SKM-1 treated with dmso at 0.1 percent for 144 hours (cell line): ENCODE measurements at regions not wholly inside any gene's neighbourhood (a gene's known extent, or its start where the extent isn't known, plus 50 kb on each side); places are given as distances from the start of the nearest gene placed in this dataset.
"Not testable (repeated sequence)": the region's sequence is repeated elsewhere in the genome, so short reads cannot be mapped to it uniquely, and the experiment has no call there.

ENCODE experiments used
- DNase-seq: peaks from one replicate; lab custom pipeline; 2025; ENCODE audit not compliant: unreplicated experiment; lab: John Stamatoyannopoulos, UW

DNA sequence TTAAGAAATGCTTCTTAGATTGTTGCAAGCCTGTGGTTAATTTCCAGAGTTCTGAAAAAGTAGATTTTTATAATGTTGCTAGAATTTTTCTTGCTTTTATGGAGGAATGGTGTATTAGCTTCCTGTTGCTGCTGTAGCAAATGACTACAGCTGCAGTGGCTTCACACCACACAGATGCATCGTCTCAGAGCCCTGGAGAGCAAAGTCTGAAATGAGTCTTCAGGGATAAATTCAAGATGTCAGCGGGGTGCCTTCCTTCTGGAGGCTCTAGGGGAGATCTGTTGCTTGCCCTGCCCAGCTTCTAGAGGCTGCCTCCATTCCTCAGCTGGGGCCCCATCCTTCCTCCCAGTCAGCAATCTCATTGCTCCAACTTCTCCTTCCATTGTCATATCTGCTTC is 187.8 kb downstream of the ZNF516 start:
- DNase-seq = no peak

DNA sequence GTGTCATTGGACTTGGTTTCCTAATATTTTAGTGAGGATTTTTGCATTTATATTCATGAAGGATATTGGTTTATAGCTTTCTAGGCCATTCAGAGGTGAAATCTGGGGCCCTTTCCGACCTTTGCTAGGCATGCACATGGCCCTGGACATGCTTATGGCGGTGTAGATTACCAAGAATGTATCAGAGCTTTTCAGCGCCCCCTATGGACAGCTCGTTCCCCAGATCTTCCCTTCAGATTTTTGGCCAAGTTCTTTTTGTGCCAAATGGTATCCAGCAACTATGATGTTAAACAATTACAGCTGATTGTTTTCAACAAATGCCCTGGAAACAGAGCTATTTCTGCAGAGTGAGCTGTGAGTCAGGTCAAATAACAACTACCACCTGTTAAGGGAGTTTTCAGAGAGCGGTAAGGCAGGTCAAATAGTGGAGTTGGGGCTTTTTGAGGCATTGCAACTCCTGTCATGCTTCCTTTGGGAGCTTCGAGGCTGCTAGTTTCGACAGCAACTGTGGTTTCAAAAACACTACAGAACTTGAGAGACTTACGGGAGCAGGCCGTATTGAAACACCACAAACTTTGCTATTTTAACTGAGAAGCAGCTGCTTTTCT is 188.3 kb downstream of the ZNF516 start:
- no peak for DNase-seq

DNA sequence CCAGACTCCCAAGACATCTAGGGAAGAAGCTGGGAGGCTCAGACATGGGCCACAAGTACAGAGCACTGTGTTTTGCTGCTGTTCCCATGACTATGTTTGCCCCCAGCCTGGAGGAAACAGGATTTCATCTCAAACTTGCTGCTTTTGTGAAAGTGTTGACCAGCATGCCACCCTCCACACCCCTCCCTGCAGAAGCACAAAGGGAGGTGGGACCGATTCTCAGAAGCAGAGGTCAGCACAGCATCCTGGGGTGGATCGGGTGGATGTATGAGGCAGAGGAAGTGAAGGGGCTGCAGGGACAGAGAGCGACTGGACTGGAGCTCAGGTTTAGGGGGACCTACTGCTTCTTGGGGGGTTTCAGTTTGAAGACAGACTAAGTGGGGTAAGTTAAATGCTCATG is 209.2 kb downstream of the ZNF516 start:
- DNase-seq = no peak

DNA sequence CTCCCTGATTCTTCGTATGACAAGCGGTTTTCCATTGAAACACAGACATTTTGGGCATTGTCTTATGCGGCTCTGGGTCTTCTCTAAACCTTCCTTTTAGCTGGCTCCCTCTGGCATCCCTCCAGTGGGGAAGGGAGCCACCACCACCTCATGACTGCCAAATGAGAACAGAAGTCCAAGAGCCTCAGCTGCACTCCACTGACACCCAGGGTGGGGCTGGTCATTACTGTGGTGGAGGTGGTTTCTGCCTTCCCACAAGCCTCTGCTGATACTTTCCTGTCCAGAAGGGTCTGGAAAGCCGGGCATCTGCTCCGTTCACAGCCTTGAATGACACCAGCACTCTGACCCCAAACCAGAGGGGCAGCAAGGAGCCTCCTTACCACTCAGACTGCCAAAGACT is 213.5 kb downstream of the ZNF516 start:
- DNase-seq = no peak

DNA sequence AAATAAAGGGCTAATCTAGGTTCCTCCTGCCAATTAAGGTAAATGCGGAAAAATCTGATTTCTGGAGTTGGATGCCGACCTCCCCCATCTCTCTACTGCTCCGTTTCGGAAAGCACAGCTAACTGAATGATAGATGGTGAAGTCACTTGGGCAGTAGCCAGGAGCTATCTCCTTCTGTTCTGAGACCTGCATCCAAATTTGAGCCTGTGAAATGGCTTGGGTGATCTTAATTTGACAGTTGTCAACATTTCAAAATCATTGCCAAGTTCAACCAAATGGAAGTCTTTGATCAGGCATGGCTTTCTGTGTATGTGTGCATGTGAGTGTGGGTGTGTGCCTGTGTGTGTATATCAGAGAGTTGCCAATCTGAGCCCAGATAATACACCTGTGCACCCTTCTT is 217.2 kb downstream of the ZNF516 start:
- no peak for DNase-seq

DNA sequence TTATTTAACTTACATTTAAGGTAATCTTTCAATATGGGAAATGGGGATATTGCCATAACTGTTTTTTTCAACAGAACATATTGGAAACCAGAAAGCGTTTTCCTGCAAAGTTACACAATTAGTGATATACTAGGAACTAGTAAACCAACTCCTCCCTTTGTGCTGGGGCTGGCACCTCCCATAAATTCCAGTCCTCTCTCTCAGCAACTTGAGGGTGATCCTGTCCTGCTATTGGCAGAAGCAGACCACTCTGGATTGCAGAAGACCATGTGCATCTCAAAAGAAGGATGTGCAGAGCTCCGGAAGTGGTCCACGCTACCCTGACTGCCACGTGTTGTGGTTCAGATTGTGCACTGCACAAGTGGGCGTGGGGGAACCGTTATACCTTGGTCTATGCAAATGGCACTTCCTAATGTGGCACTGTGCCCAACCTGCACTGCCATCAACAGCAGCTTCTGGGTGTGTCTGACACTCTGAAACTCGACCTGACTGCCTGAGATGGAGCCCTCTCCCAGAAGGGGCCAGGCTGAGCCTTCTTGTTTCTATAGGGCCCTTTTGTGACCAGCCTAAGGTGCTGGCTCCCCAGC is 219.2 kb downstream of the ZNF516 start:
- DNase-seq = no peak

DNA sequence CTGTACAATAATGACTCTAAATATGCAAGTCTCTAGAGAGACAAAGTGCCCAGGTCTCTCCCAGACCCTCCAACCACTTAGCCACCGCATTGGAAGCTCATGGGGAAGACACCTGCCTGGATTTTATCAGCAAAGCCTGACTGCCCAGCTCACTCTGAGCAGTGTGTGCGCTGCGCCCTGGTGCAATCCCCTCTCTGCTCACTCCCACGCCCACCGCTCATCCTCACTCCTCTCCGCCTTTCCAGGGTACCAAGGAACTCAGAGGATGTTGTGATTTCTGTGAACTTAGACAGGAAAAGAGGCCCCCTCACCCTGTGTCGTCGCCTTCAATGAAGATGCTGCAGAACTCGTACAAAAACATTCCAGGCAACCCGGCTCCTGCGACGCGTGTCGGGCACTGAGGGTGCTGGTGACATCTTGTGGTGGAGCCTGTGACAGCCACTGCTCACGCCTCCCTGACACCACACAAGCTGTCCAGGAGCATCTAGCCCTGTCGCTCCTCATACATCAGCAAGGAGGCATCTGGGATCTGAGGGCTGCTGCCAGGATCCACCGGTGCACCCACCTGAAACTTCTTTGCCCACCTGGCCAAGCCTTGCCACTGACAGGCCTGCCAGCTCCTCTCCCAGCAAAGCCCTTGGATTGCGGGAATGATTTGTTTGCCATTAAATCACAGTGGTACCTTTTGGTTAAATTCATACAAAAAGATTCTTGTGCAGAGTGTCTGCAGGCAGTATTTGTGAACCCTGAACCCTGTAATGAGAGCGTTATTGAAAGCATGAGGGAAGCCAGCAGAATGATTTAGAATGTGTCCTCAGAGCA is 220.4 kb downstream of the ZNF516 start:
- DNase-seq = no peak

DNA sequence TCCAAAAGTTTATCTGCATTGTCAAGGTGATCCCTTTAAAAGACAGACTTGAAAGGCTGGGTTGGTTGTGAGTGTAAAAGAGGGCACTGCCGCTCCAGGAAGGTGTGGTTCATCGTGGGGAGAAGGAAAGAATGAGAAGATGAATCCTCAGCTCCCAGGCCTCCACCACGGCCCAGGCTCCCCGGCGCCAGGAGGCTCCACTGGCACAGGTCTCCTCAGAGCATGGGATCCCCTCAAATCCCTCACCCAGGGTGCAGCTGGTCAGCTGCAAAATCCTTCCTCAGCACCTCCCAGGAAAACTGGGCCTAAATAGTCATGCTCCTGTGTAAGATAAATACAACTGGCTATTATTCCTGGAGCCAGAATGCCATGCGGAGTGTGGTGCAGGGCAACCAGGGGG is 221.1 kb downstream of the ZNF516 start:
- DNase-seq = no peak

DNA sequence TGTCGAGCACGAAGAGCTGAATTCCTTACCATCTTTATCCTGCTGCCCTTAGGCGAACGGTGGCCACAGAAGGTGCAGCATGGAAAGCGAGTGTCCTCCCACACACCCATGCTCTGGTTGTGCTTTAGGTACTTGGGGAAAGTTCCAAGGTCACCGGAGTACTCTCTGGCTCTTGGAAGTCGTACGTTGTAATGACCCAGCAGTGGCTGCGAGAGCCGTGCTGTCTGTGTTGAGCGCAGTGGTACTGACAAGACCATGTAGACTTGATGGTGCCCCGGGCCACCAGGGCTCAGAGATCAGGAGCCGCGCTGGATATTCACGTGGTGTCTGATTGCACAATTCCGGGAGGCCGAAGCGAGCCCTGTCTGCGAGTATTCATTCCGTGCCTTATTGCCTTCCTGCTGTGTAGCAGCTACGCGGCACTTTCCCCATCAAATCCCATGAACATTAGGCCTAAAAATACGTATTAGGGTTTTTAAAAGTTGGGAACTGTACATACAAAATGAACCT is 222.0 kb downstream of the ZNF516 start:
- DNase-seq = no peak

DNA sequence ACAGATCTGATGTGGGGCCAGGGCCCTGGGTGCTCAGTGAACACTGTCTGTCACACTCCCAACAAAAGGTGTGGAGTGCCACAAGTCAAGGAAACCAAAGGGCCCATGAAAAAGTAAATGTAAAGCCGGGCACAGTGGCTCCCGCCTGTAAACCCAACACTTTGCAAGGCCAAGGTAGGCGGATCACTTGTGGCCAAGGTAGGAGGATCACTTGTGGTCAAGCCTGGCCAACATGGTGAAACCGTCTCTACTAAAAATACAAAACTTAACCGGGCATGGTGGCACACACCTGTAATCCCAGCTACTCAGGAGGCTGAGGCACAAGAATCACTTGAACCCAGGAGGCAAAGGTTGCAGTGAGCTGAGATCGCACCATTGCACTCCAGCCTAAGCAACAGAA is 227.6 kb downstream of the ZNF516 start:
- DNase-seq = not testable (repeated sequence)

DNA sequence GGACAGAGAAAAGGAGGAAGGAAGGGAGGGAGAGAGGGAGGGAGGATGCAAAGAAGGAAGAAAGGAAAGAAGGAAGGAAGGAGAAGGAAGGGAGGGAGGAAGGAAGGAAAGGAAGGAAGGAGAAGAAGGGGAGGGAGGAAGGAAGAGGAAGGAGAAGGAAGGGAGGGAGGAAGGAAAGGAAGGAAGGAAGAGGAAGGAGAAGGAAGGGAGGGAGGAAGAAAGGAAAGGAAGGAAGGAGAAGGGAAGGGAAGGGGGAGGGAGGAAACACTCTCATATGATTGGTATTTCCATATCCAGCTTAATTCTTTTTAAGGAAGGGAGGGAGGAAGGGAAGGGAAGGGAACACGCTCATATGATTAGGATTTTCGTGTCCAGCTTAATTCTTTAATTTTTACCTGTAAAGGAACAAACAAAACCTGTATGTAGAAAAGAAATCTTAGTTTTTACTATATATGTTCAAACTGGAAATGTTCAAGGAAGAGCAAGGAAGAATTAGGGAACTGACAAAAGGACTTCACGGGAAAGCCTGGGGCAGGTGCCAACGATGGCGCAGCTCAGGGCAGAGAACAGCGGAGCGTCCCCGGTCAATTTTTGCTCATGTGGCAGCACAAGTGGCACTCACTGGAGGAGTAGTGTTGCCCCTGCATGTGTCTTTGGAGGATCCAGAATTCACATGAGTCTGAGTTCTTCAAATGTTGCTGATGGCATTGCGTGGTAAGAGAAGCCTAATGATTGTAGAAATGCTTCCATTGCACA is 228.6 kb downstream of the ZNF516 start:
- DNase-seq = no peak

DNA sequence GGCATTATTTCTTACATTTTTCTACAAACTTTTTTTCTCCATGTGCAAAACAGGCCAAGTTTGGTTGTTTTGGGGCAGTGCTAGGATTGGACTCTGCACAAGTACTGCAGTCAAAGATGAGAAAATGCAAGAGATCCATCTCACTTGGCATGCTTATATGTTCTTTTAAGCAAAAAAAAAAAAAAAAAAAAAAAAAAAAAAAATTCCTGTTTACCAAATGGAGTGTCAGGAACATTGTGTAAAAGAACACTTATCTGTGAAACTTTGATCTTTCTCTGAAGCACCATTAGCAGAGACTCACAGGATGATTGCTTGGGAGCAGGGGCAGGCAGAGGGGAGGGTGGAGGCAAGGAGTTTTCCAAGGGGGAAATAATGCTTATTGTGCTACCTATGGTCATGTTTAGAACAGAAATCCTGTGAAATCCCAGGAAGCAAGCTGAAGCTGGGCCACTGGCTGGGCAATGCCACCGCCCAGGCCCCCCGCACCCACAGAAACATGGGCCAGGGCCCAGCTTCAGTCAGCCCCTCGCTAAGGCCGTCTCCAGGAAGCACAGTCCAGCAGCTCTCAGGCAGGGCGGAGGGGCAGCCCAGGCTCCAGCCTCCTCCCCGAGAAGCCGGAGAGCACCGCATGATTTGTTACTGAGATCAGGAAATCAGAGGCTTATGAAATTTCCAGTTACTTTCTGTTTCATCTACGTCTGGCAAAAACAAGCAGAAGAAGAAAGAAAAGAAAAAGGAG is 229.4 kb downstream of the ZNF516 start:
- DNase-seq = no peak

DNA sequence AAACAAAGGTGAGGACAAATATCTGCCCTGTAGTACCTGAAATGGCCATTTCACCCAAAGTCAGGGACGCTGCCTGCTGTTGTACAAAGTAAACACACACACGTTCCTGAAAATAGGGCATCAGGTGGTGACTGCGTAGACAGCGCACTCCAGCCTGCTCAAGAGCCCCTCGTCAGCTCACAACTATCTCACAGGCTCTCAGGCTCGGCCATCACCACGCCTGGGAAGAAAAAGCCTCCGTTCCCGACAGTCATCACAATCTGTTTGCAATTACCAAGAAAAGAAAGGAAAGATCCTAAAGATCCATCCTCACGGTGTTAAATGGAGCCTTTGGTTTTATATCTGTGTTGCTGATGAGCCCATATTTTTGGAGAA is 230.2 kb downstream of the ZNF516 start:
- DNase-seq = no peak

DNA sequence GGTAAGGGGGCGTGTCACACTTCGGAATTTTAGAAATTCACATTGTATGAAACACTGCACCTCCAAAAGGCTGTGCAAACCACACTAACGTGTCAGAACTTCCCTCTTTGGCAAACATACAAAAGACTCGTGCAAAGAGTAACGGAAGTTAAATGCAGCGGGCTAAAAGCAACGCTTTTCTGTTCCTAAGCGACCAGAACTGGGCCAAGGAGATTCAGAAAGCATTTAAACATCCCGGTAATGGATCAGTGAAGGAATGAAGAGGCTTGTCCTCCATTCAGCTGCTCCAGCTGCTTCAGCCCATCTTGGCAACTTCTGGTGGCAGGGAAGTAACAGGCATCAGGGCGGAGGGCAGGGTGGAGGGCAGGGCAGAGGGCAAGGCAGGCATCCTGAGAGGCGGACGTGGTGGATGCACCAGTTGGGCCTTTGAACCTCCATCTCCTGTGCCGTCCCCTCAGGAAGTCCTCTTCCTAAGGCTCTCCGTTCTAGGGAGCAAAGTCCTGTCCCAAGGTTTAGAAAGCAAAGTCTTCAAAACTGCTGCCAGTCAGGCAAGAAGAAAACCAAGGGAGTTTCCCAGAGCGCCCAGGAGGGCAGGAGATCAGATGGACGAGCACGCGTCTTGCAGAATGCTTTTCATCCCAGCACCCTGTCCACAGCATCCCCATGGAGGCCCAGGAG is 230.7 kb downstream of the ZNF516 start:
- no peak for DNase-seq

DNA sequence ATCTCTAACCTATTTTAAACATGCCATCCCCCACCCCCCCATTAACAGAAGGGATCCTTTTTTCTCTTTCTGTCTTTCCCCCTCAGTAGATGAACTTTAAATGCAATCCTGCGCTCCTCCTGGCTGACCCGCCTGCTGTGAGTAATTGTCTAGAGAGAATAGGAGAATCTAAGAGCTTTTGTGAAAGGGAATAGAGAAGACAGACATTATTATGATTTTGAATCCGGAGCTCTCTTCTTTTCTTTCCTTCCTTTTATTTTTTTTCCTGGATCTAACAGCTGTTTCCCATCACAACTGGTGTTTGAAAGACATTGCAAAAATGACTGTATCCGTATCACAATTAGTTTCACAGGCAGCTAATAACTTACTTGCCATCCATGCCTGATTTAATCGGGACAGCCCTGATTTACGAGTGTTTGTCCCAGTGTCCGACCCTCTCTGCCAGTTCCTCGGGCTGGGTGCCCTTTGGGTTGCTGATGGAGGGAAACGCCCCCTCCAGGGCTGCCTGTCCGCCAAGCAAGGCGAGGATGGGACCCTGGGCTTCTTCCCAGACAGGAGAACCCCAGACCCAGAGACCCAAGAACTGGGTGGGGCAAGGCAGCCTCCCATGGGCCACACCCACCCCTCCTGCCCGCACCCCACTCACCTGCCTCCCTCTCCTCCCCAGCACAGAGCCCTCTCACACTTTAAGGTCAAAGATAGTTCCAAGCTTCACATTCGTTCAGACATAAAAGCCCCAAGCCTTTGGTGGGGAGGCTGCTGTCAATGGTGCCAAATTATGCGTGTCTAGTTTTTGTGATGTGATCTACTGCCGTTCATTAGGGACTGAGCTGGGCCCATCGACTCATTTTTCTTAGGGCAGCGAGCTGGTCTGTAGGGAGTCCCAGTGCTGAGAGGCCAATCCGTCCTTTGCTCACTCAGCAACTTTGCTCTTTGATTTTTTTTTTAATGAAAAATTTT is 231.7 kb downstream of the ZNF516 start:
- DNase-seq = no peak

DNA sequence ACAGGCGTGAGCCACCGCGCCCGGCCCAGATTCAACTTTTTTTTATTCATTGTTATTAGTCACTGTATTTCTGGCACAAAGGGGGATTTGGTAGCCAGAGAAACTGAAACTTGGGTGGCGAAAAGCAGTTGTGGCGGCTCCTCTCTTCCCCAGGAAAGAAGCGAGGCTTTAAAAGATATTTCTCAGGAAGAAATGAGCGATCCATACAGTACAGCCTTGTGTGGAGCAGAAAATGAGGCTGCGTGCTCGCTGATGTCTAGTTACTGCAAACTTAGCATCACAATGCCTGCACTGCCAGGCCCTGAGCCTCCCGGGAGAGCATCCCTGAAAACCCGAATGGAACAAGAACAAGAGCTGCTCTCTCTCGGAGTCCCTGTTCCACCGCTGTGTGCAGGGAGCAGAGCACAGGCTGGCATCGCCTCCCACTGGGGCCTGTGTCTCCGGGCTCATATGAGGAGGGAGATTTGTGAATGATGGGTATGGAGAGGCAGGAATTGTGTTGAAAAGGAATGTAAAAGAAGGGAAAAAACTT is 234.0 kb downstream of the ZNF516 start:
- DNase-seq = no peak

DNA sequence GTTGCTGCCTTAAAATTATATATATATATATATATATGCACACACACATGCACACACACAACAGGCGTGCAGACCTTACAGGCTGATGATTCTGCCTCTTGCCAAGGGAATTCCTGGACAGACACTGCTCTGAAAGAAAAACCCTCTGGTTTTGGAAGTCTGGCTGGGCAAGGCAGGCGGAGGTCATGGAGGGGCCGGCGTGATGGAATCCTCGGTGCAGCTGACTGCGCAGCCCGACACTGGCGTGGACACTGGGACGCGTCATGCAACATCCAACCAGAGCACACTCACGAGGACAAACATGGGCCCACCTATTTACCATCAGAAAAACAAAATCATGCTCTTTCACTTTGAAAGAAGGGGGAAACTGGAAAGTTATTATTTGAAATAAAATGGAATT is 235.3 kb downstream of the ZNF516 start:
- no peak for DNase-seq

DNA sequence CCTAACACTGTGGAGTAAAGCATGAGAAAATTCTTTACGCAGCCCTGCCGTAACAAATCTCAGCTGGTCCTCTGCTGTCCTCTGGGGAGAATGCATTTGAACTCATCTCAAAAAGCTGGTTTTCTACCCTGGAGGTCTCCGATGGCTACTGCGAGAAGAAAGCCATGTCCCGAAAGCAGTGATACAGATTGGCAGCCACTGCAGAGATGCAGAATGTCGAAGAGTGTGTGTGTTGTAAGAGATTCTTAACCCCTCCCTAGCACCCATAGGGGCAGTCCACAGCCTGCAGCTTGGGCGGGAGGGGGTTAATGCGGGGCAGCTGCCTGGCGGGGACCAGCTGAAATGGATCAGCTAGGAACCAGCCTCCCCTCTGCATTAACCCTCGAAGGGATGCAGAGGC is 235.9 kb downstream of the ZNF516 start:
- no peak for DNase-seq

DNA sequence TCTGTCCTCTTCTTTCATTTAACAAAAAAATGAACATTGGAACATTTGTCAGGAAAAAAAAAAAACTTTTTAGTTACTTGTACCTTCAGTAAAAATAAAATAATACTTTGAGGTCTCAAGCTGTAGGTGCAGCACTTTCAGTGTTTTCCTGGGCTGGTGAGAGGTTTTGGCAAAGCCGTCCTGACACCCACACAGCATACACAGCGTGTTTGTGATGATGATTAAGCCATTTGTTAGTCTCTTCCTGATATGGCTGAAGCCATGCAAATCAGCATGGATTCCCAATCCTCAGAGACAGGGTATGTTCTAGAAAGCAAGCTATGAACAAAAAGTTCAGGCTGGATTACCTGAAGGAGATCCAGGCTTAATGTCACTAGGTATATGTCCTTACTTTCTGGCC is 236.8 kb downstream of the ZNF516 start:
- DNase-seq = no peak
